GM08714 (cell line): ENCODE measurements at regions not wholly inside any gene's neighbourhood (a gene's known extent, or its start where the extent isn't known, plus 50 kb on each side); places are given as distances from the start of the nearest gene placed in this dataset.
A peak's percentile ranks its signal among the peaks of the same experiment; 100 is the strongest.

Experiments
- H3K4me3 ChIP-seq: fragments of 200-500 bp; sonication (Bioruptor generic); 2 replicates; pipeline ENCODE4 v1.5.1; 2014; ENCODE audit warnings: mild to moderate bottlenecking, low read length, inconsistent platforms
- ZNF274 ChIP-seq: IDR thresholded peaks from 2 replicates; pipeline ENCODE4 v1.6.1; 2012; ENCODE audit warnings: mild to moderate bottlenecking, low read depth, low read length

DNA sequence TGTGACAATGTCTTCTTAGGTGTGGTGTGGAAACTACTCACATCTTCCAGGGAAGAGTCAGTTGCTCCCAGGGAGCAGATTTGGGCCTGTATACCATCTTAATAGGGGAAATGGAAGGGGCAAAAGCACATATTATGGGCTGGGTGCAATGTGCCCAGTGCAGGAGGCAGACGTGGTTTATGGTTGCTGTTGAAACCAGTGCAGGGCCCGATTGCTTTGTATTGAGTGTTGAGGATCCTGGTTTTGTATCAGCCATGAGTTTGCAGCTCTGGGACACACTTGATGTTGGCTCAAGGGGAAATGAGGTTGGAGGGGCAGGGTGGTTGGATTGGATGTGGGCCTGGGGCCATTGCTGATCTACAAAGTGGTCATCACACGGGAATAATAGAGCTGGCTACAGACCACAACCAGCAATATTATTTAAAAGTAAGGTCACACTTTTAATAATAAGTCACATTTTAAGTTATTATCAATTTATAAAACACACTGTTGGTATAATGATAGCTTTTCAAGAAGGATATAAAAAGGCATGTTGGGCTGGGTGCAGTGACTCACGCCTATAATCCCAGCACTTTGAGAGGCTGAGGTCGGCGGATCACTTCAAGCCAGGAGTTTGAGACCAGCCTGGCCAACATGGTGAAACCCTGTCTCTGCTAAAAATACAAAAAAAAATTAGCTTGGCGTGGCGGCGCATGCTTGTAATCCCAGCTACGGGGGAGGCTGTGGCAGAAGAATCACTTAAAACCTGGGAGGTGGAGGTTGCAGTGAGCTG lies 302.4 kb downstream of the SEC14L1 start:
- no peak for TF ChIP-seq ZNF274
- no peak overlapping the region for H3K4me3 ChIP-seq

DNA sequence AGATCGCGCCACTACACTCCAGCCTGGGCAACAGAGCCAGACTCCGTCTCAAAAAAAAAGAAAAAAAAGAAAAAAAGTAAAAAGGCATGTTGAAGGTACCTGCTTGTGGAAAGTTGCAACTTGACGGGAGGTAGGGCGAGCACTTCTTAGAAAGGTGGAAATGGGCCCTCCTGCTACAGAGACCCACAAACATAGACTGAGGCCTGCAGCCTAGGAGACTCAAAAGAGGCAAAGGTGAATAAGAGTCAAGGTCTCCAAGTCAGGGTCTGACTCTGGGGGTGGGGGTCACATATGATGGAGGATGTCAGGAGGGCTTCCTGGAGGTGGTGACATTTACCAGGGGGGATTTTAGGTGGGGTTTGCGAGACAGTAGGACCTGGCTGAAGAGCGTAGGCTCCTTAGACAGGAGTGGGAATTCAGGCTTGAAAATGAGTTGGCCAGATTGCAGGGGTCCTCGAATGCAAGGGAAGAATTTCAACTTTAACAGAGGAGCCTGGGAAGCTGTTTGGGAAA lies 303.0 kb downstream of the SEC14L1 start:
- TF ChIP-seq ZNF274, result no peak
- no peak overlapping the region; the same call in 1 of the 2 replicates for H3K4me3 ChIP-seq

DNA sequence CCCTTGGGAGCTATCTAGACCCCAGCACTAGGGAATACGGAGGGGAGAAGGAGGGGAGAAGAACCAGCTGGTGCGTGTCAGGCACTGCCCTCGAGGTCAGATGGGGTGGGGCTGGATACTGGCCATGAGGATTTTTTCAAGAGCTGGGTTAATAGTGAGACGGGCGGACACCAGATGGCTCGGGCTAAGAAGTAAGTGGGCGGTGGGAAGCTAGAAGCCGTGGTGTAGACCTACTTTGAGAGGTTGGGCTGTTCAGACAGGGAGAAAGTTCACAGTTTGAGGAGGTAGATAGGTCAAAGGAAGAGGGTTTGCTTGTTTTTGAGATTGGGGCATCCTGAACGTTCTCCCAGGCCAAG lies 303.8 kb downstream of the SEC14L1 start:
- peak overlapping the region; percentile 6; the same call in 1 of the 2 replicates for H3K4me3 ChIP-seq
- no peak for TF ChIP-seq ZNF274

DNA sequence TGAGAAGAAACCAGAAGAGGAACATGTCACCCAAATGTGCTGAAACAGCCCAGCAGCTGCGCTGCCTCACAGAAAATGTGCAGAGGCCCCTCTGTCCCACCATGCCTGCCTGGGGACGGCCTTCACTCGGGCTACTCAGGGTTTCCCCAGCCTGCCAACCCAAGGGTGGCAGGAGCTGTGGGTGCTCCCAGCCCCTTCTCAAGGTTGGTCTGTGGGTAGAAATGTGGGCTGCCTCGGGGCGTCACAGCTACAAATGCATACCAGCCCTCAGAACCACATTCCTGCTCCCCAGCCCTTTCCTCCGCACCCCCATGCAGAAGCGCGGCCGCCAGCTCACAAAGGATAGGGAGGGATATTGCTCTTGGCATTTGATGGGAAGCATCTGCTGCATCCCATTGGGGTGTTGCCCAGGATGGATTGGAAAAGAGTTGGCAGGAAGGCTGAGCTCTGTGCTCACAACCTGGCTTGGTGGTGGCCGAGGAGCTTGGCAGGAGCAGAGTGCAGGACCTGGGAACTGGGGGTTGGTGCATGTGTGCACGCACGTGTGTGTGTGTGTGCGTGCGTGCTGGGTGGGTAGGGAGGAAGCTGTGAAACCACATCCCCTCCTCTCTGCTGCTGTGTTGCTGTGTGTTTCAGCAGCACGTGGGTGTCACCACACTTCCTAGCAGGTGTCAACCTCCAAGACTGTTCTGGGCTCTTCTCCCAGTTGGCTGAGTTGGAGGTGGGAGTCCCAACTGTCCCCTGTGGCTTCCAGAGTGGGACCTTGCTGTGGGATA lies 304.4 kb downstream of the SEC14L1 start:
- TF ChIP-seq ZNF274, result no peak
- peak overlapping the region; percentile 12; the same call in 1 of the 2 replicates for H3K4me3 ChIP-seq

- TF ChIP-seq ZNF274, result no peak
- peak overlapping the region; percentile 12; the same call in 1 of the 2 replicates for H3K4me3 ChIP-seq
Observed at GRCh38 chr17:77445760-77446532, 305.2 kb downstream of the SEC14L1 start.

- H3K4me3 ChIP-seq, result no peak overlapping the region
Observed at GRCh38 chr17:77446940-77447634, 306.3 kb downstream of the SEC14L1 start.

GRCh38 chr17:77449373-77449907 lies 308.7 kb downstream of the SEC14L1 start:
- TF ChIP-seq ZNF274, result no peak
- H3K4me3 ChIP-seq, result peak overlapping the region; percentile 71; the same call in 1 of the 2 replicates

More at GRCh38 chr17:77446940-77447634, 306.3 kb downstream of the SEC14L1 start:
- no peak for TF ChIP-seq ZNF274

DNA sequence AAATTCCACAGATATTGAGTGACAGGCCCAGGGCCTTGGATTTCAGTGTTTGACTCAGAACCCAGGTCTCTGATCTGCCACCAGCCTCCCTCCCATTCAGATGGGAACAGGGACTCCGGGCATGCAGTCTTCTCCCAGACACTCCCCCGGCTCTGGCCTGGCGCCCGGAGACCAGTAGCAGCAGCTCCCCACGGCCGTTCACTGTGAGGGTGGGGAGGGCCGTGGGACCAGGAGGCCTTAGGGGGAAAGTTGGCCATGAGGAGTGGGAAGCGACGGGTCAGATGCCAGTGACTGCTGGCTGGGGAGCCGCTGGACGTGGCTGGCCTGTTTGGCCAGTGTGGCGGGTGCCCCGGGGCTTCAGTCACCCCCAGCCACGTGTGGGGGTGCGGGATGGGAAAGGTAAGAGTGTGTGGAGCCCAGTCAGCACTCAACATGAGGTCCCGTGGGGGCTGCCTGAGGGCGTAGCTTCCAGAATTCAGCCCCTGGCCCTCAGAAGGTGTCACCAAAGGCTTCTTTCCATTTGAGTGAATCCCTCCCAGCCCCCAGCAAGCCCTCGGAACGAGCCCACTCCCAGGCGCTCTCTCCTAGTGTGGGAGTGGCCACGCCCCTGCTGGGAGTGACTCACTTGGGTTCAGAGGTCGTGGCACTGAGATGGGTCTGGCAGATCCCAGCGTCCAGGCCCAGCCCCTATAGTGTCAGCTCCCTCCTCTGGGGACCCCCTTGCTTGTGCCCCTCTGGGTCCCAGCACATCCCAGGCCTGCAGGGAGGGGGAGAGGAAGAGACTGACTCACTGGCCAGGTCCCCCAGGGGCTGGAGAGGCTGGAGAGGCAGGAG lies 309.4 kb downstream of the SEC14L1 start:
- H3K4me3 ChIP-seq, result peak overlapping the region; percentile 71; the same call in 1 of the 2 replicates
- no peak for TF ChIP-seq ZNF274

GRCh38 chr17:77450742-77451244 lies 310.0 kb downstream of the SEC14L1 start:
- TF ChIP-seq ZNF274, result no peak
- H3K4me3 ChIP-seq, result peak overlapping the region; percentile 71; the same call in 1 of the 2 replicates

- H3K4me3 ChIP-seq, result peak overlapping the region; percentile 71
- no peak for TF ChIP-seq ZNF274
Observed at GRCh38 chr17:77451245-77451893, 310.6 kb downstream of the SEC14L1 start.

GRCh38 chr17:77451894-77452852 lies 311.4 kb downstream of the SEC14L1 start:
- TF ChIP-seq ZNF274, result no peak
- peak overlapping the region; percentile 71 for H3K4me3 ChIP-seq
